ENCODE measurements at regions not wholly inside any gene's neighbourhood (a gene's known extent, or its start where the extent isn't known, plus 50 kb on each side); places are given as distances from the start of the nearest gene placed in this dataset.

DNA sequence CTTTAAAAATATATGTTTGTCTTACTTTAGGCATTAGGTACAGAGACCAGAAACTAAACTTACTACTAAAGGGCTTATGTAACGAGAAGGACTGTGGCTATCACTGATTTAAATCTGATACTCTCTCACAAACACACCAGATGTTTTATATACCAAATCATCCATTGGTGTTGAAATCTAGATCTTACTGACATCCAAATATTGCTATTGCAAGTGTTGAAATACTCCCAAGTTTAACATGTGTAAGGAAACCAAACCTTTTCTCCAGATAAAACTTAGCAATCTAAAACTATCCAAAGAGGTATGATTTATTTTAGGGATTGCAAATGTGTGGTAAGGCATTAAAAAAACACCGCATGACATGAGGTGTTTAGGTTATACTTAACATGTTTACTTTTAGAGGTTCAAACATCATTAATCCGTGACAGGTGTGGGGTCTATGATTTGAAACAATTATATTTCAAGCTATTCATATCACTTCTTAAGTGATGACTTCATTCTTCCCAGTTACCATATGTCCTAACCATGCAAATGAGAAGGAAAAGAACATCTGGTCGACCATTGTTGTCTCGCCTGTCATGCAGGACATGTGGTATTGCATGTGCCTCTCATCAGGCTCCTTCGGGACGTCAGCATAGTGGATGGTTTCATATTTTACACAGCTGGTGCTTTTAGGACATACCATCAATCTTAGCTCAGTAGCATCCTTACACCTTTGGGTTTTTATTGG is 168.3 kb upstream of the SPACA1 start:
- no peaks in the 10 kb centered on the region for H3K4me1 Mint-ChIP-seq
- H3K9me3 Mint-ChIP-seq: no peaks in the 10 kb centered on the region
- H3K27ac Mint-ChIP-seq: no peak overlapping the region
- peaks cover 24% of the 10 kb centered on the region for H3K27me3 Mint-ChIP-seq
- no peaks in the 10 kb centered on the region for H3K36me3 Mint-ChIP-seq (ENCODE audit: low read depth)
- ATAC-seq (replicated peaks): no peak
- H3K4me3 Mint-ChIP-seq: no peak overlapping the region

DNA sequence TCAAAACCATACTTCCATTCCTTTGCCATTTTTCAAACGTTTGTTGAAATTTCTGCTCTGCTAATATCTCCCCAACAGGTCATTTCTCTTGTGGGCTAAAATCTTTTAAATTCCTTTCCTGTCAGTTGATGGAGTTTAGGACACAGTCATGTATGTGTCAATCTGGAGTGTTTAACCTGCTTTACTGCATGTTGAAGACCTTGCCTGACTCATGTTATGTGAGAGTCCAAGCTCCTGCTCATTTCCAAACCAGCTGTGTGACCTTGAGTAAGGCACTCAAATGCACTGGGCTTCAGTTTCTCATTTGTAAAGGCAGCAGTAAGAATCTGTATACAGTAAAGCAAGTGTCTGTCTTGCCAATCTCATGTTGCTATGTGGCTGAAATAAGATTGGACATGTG is 171.9 kb upstream of the SPACA1 start:
- Mint-ChIP-seq H3K4me1 (no peaks in the 10 kb centered on the region), H3K36me3 (ENCODE audit: low read depth) (no peaks in the 10 kb centered on the region), H3K9me3 (no peaks in the 10 kb centered on the region), H3K27ac (no peak overlapping the region), H3K27me3 (peaks cover 32% of the 10 kb centered on the region), H3K4me3 (no peak overlapping the region)
- no peak for ATAC-seq (replicated peaks)

DNA sequence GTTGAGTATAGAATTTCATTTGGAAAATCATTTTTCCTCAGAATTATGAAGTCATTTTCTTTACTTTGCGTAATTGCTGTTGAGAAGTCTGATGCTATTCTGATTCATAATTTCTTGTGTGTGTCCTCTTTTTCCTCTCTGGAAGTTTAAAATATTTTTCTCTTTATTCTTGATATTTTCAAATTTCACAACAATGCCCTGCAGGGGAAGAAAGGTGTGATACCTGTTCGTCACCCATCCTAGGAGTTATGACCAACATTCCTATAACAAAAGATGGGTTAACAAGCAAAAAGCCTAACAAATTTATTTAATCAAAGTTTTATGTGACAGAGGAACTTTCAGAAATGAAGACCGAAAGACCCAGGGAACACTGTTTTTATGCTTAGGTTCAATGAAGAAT is 171.5 kb upstream of the AKIRIN2 start:
- no peak overlapping the region for H3K4me3 Mint-ChIP-seq
- H3K9me3 Mint-ChIP-seq: no peaks in the 10 kb centered on the region
- no peaks in the 10 kb centered on the region for H3K36me3 Mint-ChIP-seq (ENCODE audit: low read depth)
- H3K27me3 Mint-ChIP-seq: peaks cover 32% of the 10 kb centered on the region
- H3K27ac Mint-ChIP-seq: no peak overlapping the region
- H3K4me1 Mint-ChIP-seq: no peaks in the 10 kb centered on the region
- ATAC-seq (replicated peaks): no peak

DNA sequence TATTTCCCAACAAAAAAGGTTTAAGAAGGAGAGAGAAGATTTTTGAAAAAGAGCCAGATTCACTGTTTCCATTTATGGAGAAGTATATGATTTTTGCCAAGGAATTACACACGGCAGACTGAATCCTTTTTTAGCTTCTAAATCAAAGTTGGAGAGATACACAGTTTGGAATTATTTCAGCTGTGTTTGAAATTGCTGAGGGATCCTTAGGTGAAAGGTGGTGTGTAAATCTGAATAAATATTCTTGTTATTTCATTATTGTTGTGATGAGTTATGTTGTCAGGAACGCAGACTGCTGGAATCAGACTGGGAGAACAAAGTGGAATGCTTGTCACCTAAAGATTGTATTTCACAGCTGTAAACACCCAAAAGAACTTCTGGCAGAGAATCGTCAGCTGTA is 168.5 kb upstream of the AKIRIN2 start:
- peaks cover 23% of the 10 kb centered on the region for H3K27me3 Mint-ChIP-seq
- H3K4me3 Mint-ChIP-seq: no peak overlapping the region
- no peaks in the 10 kb centered on the region for H3K9me3 Mint-ChIP-seq
- H3K36me3 Mint-ChIP-seq (ENCODE audit: low read depth): no peaks in the 10 kb centered on the region
- H3K4me1 Mint-ChIP-seq: no peaks in the 10 kb centered on the region
- H3K27ac Mint-ChIP-seq: no peak overlapping the region
- ATAC-seq (replicated peaks): no peak

DNA sequence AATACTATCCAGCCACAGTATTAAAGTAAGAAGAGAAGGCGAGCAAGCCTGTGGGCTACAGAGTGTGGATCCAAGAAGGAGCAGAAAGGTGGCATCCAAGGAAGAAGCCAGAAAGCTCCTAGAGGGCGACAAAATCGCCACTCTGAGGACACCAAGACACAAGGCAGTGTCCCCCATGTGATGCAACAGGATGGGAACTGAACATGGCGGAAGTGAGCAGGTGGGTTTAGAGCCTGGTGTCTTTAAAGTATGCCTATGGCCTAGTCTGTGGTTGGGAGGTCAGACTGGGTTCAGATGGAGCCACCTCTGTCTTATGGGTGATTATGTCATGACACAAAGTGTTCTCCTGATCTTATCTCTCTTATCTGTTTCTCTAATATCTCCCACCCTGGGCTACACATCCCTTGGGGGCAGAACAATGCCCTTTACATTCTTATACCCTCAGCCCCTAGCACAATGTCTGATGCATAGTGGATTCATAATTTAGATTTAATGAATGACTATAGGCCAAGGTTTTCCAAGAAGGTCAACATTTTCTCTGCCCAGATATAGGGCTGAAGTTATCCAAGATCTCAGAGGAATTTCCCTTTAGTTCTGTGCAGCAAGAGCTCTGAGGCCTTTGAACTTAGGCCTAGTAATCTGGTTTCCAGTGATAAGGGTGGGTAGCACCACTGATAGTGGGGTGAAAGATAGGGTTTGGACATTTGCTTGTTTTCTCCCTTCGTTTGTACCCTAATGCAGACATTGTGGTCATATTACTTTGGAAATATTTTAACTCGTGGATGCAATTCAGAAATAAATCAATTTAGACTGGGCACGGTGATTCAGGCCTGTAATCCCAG is 167.3 kb upstream of the AKIRIN2 start:
- ATAC-seq (replicated peaks): no peak
- no peak overlapping the region for H3K27ac Mint-ChIP-seq
- H3K9me3 Mint-ChIP-seq: no peaks in the 10 kb centered on the region
- peaks cover 15% of the 10 kb centered on the region for H3K27me3 Mint-ChIP-seq
- no peak overlapping the region for H3K4me3 Mint-ChIP-seq
- no peaks in the 10 kb centered on the region for H3K4me1 Mint-ChIP-seq
- H3K36me3 Mint-ChIP-seq (ENCODE audit: low read depth): no peaks in the 10 kb centered on the region

DNA sequence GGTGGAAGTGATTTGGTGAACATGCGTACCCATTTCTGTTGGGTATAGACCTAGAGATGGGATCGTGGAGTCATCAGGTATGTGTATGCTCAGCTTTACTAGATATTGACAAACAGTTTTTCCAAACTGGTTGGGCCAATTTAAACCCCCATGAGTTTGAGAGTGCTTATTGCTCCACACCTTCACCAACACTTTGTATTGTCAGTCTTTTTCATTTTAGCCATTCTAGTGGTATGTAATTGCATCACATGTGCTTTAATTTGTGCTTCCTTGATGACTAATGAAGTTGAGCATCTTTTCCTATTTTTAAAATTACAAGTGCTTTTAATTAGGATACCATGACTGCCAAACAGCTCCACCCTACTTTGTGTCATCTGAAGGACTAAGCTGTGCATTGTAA is 158.9 kb upstream of the AKIRIN2 start:
- Mint-ChIP-seq H3K27ac (no peak overlapping the region), H3K36me3 (ENCODE audit: low read depth) (no peaks in the 10 kb centered on the region), H3K4me1 (no peaks in the 10 kb centered on the region), H3K27me3 (peaks cover 3% of the 10 kb centered on the region), H3K9me3 (peaks cover 3% of the 10 kb centered on the region), H3K4me3 (no peak overlapping the region)
- no peak for ATAC-seq (replicated peaks)

DNA sequence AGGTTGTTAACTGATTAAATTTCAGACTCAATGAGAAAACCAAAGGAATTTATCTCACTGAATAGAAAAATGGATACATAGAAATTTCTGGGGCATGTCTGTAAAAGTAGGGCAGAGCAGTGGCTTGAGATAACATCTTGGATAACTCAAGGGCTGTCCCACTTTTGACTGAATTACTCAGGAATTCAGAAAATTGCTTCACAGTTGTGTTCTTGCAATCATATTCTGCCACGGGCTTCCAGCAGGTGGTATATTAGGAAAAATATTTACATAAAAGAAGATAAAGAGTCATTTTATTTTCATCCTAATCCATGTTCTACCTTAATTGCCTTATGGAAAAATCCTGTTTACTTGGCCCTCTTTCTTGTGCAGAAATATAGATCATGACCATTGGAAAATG is 156.4 kb upstream of the AKIRIN2 start:
- H3K27ac Mint-ChIP-seq: no peak overlapping the region
- peaks cover 3% of the 10 kb centered on the region for H3K9me3 Mint-ChIP-seq
- H3K27me3 Mint-ChIP-seq: peaks cover 3% of the 10 kb centered on the region
- no peaks in the 10 kb centered on the region for H3K4me1 Mint-ChIP-seq
- ATAC-seq (replicated peaks): no peak
- H3K36me3 Mint-ChIP-seq (ENCODE audit: low read depth): no peaks in the 10 kb centered on the region
- no peak overlapping the region for H3K4me3 Mint-ChIP-seq

DNA sequence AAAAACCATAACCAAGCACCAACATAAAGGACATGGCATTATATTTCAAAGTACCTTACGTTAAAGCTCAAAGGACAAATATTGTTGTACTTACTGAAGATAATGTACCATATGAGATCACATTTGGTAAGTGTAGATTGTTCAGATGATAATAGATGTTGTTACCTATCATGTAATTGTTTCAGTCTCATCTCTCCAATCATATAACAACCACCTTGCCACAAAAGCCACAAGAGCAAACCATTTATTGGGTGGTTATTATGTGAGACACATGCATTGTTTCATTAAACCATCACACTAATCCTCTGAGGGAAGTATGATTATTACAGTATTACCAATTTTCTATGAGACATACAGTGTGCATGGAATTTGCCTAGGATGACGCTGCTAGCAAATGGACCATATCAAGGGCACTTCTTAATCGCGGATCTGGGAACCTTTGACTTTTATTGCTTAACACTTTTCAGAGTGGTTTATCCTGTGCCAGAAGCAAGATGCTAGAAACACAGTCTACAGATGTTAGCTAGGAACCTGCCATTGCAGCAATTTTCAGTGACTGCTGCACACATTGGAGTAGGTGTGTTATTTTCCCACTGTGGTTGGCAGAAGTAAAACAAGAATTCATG is 149.8 kb upstream of the AKIRIN2 start:
- Mint-ChIP-seq H3K4me3 (no peak overlapping the region), H3K27ac (no peak overlapping the region), H3K27me3 (no peaks in the 10 kb centered on the region), H3K36me3 (ENCODE audit: low read depth) (no peaks in the 10 kb centered on the region), H3K9me3 (no peaks in the 10 kb centered on the region), H3K4me1 (no peaks in the 10 kb centered on the region)
- no peak for ATAC-seq (replicated peaks)

DNA sequence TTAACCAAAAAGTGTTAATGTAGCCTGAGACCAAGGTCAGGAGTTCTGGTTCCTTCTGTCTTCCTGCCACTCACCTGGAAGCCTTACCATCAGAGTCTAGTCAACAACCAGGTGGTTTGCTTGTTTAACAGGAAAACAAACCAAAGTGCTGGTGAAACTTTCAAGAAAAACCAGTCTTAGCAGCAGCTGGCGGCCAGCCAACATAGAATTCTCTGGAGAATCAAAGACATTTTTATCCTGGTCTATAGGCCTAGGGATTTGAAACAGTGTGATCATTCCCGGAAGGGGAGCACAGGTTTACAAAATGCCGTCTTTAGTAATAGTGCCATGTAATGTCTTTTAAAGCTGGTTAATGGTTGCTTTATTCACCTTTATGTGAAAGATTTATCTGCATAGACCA is 146.6 kb upstream of the AKIRIN2 start:
- no peak for ATAC-seq (replicated peaks)
- Mint-ChIP-seq H3K4me3 (no peak overlapping the region), H3K36me3 (ENCODE audit: low read depth) (no peaks in the 10 kb centered on the region), H3K27me3 (no peaks in the 10 kb centered on the region), H3K27ac (no peak overlapping the region), H3K4me1 (no peaks in the 10 kb centered on the region), H3K9me3 (no peaks in the 10 kb centered on the region)

DNA sequence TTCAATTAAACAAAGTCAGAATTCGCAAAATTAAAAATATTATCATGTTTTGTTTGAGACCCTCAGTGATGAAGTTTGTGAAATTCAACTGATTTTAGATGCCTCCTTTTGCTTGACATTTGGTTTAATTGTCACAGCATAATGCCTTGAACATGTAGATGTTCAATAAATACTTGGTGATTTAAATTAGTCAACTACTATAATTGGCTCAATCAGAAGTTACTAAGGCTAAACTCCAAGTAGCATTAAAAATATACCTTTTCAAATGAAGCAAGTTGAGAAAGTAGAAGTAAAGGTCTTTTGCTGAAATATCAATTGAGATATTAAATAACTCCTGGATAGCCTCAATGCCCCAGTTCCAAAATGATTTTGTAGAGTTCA is 145.8 kb upstream of the AKIRIN2 start:
- Mint-ChIP-seq H3K27me3 (peaks cover 3% of the 10 kb centered on the region), H3K9me3 (no peaks in the 10 kb centered on the region), H3K4me1 (no peaks in the 10 kb centered on the region), H3K4me3 (no peak overlapping the region), H3K27ac (no peak overlapping the region), H3K36me3 (ENCODE audit: low read depth) (no peaks in the 10 kb centered on the region)
- no peak for ATAC-seq (replicated peaks)

DNA sequence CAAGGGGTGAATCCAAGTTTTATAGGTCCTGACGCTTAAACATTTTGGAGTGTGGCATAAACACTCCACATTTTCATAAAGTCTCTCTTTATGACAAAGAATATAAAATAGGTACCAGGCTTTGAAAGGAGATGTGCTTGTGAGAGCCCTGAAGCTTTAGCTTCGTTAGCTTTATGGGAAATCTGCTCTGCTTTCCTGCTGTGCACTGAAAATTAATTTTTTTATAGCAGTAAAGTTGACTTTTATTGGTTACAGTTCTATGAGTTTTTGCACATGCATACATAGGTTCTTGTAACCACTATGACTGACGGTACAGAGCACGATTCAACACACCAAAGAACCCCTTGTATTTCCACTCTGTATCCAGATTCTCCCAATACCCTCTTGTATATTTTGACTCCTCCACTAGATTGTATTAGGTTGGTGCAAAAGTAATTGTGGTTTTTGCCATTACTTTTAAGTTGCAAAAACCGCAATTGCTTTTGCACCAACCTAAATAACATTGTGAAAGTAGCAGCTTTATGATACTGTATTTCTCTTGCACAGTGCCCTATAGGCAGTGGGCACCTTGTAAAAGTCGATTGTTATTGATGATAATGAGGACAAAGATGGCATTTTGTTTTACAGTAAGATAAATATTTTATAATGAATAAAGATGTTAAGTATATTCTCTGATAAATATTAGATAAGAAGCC is 145.2 kb upstream of the AKIRIN2 start:
- ATAC-seq (replicated peaks): no peak
- no peak overlapping the region for H3K4me3 Mint-ChIP-seq
- H3K27me3 Mint-ChIP-seq: peaks cover 3% of the 10 kb centered on the region
- no peaks in the 10 kb centered on the region for H3K36me3 Mint-ChIP-seq (ENCODE audit: low read depth)
- H3K9me3 Mint-ChIP-seq: no peaks in the 10 kb centered on the region
- H3K27ac Mint-ChIP-seq: no peak overlapping the region
- H3K4me1 Mint-ChIP-seq: no peaks in the 10 kb centered on the region

DNA sequence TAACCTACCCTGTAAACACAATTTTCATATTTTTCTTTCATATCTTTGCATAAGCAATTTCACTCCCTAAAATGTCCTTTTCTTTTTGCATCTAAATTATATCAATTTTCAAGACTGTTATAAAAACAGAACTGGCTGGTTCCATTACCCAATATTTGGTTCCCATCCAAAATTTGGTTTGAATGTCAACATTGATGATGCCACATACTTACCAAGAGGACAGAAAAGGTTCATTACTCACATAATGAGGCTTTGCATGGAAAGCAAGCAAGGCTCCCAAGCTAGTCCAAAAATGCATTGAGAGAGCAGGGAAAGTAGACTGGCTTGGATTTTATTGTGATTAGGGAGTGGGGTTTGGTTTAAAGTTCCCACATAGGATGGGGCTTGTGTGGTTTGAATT is 144.4 kb upstream of the AKIRIN2 start:
- Mint-ChIP-seq H3K27me3 (peaks cover 3% of the 10 kb centered on the region), H3K9me3 (no peaks in the 10 kb centered on the region), H3K36me3 (ENCODE audit: low read depth) (no peaks in the 10 kb centered on the region), H3K27ac (no peak overlapping the region), H3K4me3 (no peak overlapping the region), H3K4me1 (no peaks in the 10 kb centered on the region)
- no peak for ATAC-seq (replicated peaks)

DNA sequence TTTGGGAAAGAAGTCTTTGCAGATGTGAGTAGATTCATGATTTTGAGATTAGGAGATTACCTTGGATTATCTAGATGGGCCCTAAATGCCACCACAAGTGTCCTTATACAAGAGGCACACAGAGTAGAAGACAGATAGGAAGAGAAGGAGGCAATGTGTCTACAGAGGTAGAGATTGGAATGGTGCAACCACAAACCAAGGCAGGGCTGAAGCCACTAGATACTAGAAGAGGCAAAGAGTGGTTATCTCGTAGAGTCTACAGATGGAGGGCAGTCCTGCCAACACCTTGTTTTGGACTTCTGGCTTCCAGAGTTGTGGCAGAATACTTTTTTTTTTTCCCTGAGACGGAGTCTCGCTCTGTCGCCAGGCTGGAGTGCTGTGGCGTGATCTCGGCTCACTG is 138.3 kb upstream of the AKIRIN2 start:
- Mint-ChIP-seq H3K4me1 (no peaks in the 10 kb centered on the region), H3K27ac (no peak overlapping the region), H3K36me3 (ENCODE audit: low read depth) (no peaks in the 10 kb centered on the region), H3K27me3 (peaks cover 3% of the 10 kb centered on the region), H3K4me3 (no peak overlapping the region), H3K9me3 (no peaks in the 10 kb centered on the region)
- no peak for ATAC-seq (replicated peaks)

DNA sequence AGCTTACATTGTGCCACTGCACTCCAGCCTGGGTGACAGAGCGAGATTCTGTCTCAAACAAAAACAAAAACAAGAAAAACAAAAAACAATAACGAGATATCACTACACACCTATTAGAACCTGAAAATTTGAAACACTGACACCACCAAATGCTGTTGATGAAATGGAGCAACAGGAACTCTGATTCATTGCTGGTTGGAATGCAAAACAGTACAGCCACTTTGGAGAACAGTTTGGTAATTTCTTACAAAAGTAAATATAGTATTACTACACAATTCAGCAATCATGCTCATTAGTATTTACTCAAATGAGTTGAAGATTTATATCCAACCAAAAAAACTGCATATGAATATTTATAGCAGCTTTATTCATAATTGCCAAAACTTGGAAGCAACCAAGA is 135.8 kb upstream of the AKIRIN2 start:
- no peak overlapping the region for H3K27ac Mint-ChIP-seq
- no peaks in the 10 kb centered on the region for H3K4me1 Mint-ChIP-seq
- no peak for ATAC-seq (replicated peaks)
- no peaks in the 10 kb centered on the region for H3K27me3 Mint-ChIP-seq
- no peaks in the 10 kb centered on the region for H3K36me3 Mint-ChIP-seq (ENCODE audit: low read depth)
- H3K9me3 Mint-ChIP-seq: no peaks in the 10 kb centered on the region
- no peak overlapping the region for H3K4me3 Mint-ChIP-seq
